ENCODE measurements at regions not wholly inside any gene's neighbourhood (a gene's known extent, or its start where the extent isn't known, plus 50 kb on each side); places are given as distances from the start of the nearest gene placed in this dataset.

GRCh38 chr18:42137693-42138375, 182.8 kb downstream of the PIK3C3 start:
- H3K4me3 ChIP-seq (ENCODE audit: low read length): no peak overlapping the region
- H3K36me3 ChIP-seq (ENCODE audit: control insufficient read depth, insufficient read depth, low read length, severe bottlenecking): no peaks in the 10 kb centered on the region
- H3K27me3 ChIP-seq (replicated peaks; ENCODE audit: control insufficient read depth, insufficient read depth, low read length): no peaks in the 10 kb centered on the region
- H3K9me3 ChIP-seq (ENCODE audit: control insufficient read depth, low read length): peaks cover 10% of the 10 kb centered on the region
- no peak for DNase-seq (ENCODE audit: low read depth)
- no peak overlapping the region for H3K9ac ChIP-seq (ENCODE audit: low read length)
- H3K4me1 ChIP-seq (ENCODE audit: control insufficient read depth, insufficient read depth, low read length): no peaks in the 10 kb centered on the region

- Histone ChIP-seq H3K4me3 (ENCODE audit: low read length) (no peak overlapping the region), H3K9me3 (ENCODE audit: control insufficient read depth, low read length) (peaks cover 17% of the 10 kb centered on the region), H3K36me3 (ENCODE audit: control insufficient read depth, insufficient read depth, low read length, severe bottlenecking) (no peaks in the 10 kb centered on the region), H3K4me1 (ENCODE audit: control insufficient read depth, insufficient read depth, low read length) (no peaks in the 10 kb centered on the region), H3K27me3 (replicated peaks; ENCODE audit: control insufficient read depth, insufficient read depth, low read length) (no peaks in the 10 kb centered on the region), H3K9ac (ENCODE audit: low read length) (no peak overlapping the region)
- no peak for DNase-seq (ENCODE audit: low read depth)
These were observed 186.4 kb downstream of the PIK3C3 start for GRCh38 chr18:42141439-42141838.

- no peaks in the 10 kb centered on the region for H3K36me3 ChIP-seq (ENCODE audit: control insufficient read depth, insufficient read depth, low read length, severe bottlenecking)
- no peaks in the 10 kb centered on the region for H3K4me1 ChIP-seq (ENCODE audit: control insufficient read depth, insufficient read depth, low read length)
- H3K27me3 ChIP-seq (replicated peaks; ENCODE audit: control insufficient read depth, insufficient read depth, low read length): no peaks in the 10 kb centered on the region
- no peaks in the 10 kb centered on the region for H3K9me3 ChIP-seq (ENCODE audit: control insufficient read depth, low read length)
- H3K4me3 ChIP-seq (ENCODE audit: low read length): no peak overlapping the region
- no peak for DNase-seq (ENCODE audit: low read depth)
- no peak overlapping the region for H3K9ac ChIP-seq (ENCODE audit: low read length)
These were observed 200.0 kb downstream of the PIK3C3 start for GRCh38 chr18:42155024-42155423.

- no peaks in the 10 kb centered on the region for H3K27me3 ChIP-seq (replicated peaks; ENCODE audit: control insufficient read depth, insufficient read depth, low read length)
- H3K9me3 ChIP-seq (ENCODE audit: control insufficient read depth, low read length): no peaks in the 10 kb centered on the region
- no peak overlapping the region for H3K9ac ChIP-seq (ENCODE audit: low read length)
- H3K4me3 ChIP-seq (ENCODE audit: low read length): no peak overlapping the region
- no peak for DNase-seq (ENCODE audit: low read depth)
- no peaks in the 10 kb centered on the region for H3K4me1 ChIP-seq (ENCODE audit: control insufficient read depth, insufficient read depth, low read length)
- H3K36me3 ChIP-seq (ENCODE audit: control insufficient read depth, insufficient read depth, low read length, severe bottlenecking): no peaks in the 10 kb centered on the region
These were observed 201.2 kb downstream of the PIK3C3 start for GRCh38 chr18:42156281-42156680.

DNA sequence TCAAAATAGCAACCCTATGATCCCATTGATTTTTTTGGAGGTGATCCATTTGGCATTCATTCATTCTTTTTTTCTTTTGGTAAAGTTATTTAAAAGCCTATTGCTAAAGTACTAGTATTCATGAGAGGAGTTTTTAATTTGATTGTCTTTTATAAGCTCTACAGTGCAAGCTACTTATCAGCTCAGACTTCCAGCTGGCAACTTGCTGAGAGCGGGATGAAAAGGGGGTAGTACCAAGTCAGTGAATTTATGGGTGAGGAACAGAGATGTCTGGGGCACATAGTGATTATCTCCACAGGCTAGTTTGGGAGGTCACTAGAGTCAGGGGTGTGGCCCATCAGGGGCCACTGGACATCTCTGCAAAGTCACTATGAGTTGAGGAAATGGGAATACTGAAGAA, 202.4 kb downstream of the PIK3C3 start:
- no peaks in the 10 kb centered on the region for H3K27me3 ChIP-seq (replicated peaks; ENCODE audit: control insufficient read depth, insufficient read depth, low read length)
- H3K4me3 ChIP-seq (ENCODE audit: low read length): no peak overlapping the region
- H3K36me3 ChIP-seq (ENCODE audit: control insufficient read depth, insufficient read depth, low read length, severe bottlenecking): no peaks in the 10 kb centered on the region
- H3K9ac ChIP-seq (ENCODE audit: low read length): no peak overlapping the region
- no peaks in the 10 kb centered on the region for H3K9me3 ChIP-seq (ENCODE audit: control insufficient read depth, low read length)
- H3K4me1 ChIP-seq (ENCODE audit: control insufficient read depth, insufficient read depth, low read length): no peaks in the 10 kb centered on the region
- no peak for DNase-seq (ENCODE audit: low read depth)

- Histone ChIP-seq H3K27me3 (replicated peaks; ENCODE audit: control insufficient read depth, insufficient read depth, low read length) (no peaks in the 10 kb centered on the region), H3K4me1 (ENCODE audit: control insufficient read depth, insufficient read depth, low read length) (no peaks in the 10 kb centered on the region), H3K36me3 (ENCODE audit: control insufficient read depth, insufficient read depth, low read length, severe bottlenecking) (no peaks in the 10 kb centered on the region), H3K4me3 (ENCODE audit: low read length) (no peak overlapping the region), H3K9ac (ENCODE audit: low read length) (no peak overlapping the region), H3K9me3 (ENCODE audit: control insufficient read depth, low read length) (no peaks in the 10 kb centered on the region)
- DNase-seq (ENCODE audit: low read depth): no peak
These were observed 202.8 kb downstream of the PIK3C3 start for GRCh38 chr18:42157878-42158277.

DNA sequence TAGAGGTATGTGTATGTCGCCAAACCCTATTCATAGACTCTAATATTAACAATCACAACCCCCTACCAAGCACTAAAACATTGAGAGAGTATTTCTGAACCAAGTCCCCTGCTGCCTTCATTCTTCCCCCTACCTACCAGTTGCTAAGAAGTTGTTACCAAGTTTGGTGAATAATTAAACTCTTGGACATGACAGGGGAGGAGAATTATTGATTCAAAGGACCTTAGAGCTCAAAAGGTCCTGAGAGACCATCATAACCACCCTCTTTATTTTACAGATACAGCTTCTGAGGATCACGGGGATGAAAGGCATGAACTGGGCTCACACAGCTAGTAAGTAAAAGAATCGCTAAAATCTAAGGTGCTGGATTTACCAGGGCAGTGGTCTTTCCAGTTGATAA, 204.1 kb downstream of the PIK3C3 start:
- Histone ChIP-seq H3K9ac (ENCODE audit: low read length) (no peak overlapping the region), H3K36me3 (ENCODE audit: control insufficient read depth, insufficient read depth, low read length, severe bottlenecking) (no peaks in the 10 kb centered on the region), H3K9me3 (ENCODE audit: control insufficient read depth, low read length) (no peaks in the 10 kb centered on the region), H3K4me3 (ENCODE audit: low read length) (no peak overlapping the region), H3K27me3 (replicated peaks; ENCODE audit: control insufficient read depth, insufficient read depth, low read length) (no peaks in the 10 kb centered on the region), H3K4me1 (ENCODE audit: control insufficient read depth, insufficient read depth, low read length) (no peaks in the 10 kb centered on the region)
- no peak for DNase-seq (ENCODE audit: low read depth)

- no peaks in the 10 kb centered on the region for H3K9me3 ChIP-seq (ENCODE audit: control insufficient read depth, low read length)
- no peaks in the 10 kb centered on the region for H3K4me1 ChIP-seq (ENCODE audit: control insufficient read depth, insufficient read depth, low read length)
- H3K27me3 ChIP-seq (replicated peaks; ENCODE audit: control insufficient read depth, insufficient read depth, low read length): no peaks in the 10 kb centered on the region
- H3K9ac ChIP-seq (ENCODE audit: low read length): no peak overlapping the region
- DNase-seq (ENCODE audit: low read depth): no peak
- no peaks in the 10 kb centered on the region for H3K36me3 ChIP-seq (ENCODE audit: control insufficient read depth, insufficient read depth, low read length, severe bottlenecking)
- no peak overlapping the region for H3K4me3 ChIP-seq (ENCODE audit: low read length)
These were observed 208.3 kb downstream of the PIK3C3 start for GRCh38 chr18:42163321-42163720.

DNA sequence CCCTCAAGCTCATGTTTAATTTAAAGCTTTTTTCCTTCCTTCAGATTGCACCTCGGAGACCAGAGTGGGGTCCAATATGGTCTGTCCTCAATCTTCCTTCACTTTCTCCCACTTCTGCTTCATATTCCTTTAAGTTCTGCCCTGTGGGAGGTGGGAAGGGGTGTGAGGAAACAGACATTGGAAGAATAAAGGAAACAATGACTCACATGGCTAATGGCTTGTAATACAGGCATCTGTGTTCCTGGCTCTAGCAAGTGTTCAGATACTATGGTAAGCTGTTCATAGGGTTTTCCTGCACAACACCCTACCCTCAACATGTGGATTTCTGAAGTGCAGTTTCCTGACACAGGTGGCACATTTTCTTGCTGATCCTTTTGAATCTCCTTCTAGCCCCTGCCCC, 209.5 kb downstream of the PIK3C3 start:
- Histone ChIP-seq H3K4me3 (ENCODE audit: low read length) (no peak overlapping the region), H3K4me1 (ENCODE audit: control insufficient read depth, insufficient read depth, low read length) (no peaks in the 10 kb centered on the region), H3K36me3 (ENCODE audit: control insufficient read depth, insufficient read depth, low read length, severe bottlenecking) (no peaks in the 10 kb centered on the region), H3K9me3 (ENCODE audit: control insufficient read depth, low read length) (no peaks in the 10 kb centered on the region), H3K9ac (ENCODE audit: low read length) (no peak overlapping the region), H3K27me3 (replicated peaks; ENCODE audit: control insufficient read depth, insufficient read depth, low read length) (no peaks in the 10 kb centered on the region)
- DNase-seq (ENCODE audit: low read depth): no peak

DNA sequence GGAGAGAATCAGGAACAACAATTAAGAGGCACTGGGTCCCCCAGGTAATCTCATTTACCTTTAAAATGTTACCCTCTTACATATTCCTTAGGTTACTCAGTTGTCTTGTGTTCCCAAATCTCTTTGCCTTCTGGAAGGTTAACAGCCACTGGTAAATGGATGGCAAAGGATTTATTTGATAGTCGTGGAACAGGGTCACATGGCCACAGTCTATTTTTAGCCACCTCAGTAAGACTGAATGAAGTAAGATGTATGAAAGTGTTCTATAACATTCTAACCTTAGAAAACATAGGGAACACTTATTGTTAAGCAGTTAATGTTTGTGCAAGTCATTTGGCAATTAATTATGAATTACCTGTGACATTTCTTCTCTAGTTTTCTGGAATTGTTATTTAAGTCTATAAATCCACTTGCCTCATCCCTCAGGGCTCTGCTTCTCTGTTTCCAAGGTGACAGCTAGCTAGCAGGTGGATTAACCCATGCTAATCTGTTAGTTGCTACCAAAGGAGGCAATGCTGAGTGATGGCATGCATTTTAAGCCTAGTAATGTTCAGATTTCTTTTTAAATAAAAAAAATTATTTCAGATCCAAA, 211.0 kb downstream of the PIK3C3 start:
- no peak overlapping the region for H3K4me3 ChIP-seq (ENCODE audit: low read length)
- H3K27me3 ChIP-seq (replicated peaks; ENCODE audit: control insufficient read depth, insufficient read depth, low read length): no peaks in the 10 kb centered on the region
- no peak for DNase-seq (ENCODE audit: low read depth)
- H3K9ac ChIP-seq (ENCODE audit: low read length): no peak overlapping the region
- H3K9me3 ChIP-seq (ENCODE audit: control insufficient read depth, low read length): no peaks in the 10 kb centered on the region
- no peaks in the 10 kb centered on the region for H3K4me1 ChIP-seq (ENCODE audit: control insufficient read depth, insufficient read depth, low read length)
- no peaks in the 10 kb centered on the region for H3K36me3 ChIP-seq (ENCODE audit: control insufficient read depth, insufficient read depth, low read length, severe bottlenecking)

GRCh38 chr18:42168487-42168886, 213.5 kb downstream of the PIK3C3 start:
- Histone ChIP-seq H3K9ac (ENCODE audit: low read length) (no peak overlapping the region), H3K36me3 (ENCODE audit: control insufficient read depth, insufficient read depth, low read length, severe bottlenecking) (no peaks in the 10 kb centered on the region), H3K27me3 (replicated peaks; ENCODE audit: control insufficient read depth, insufficient read depth, low read length) (no peaks in the 10 kb centered on the region), H3K4me3 (ENCODE audit: low read length) (no peak overlapping the region), H3K4me1 (ENCODE audit: control insufficient read depth, insufficient read depth, low read length) (no peaks in the 10 kb centered on the region), H3K9me3 (ENCODE audit: control insufficient read depth, low read length) (no peaks in the 10 kb centered on the region)
- DNase-seq (ENCODE audit: low read depth): no peak

GRCh38 chr18:42168907-42169306, 213.9 kb downstream of the PIK3C3 start:
- H3K9ac ChIP-seq (ENCODE audit: low read length): no peak overlapping the region
- H3K4me3 ChIP-seq (ENCODE audit: low read length): no peak overlapping the region
- no peaks in the 10 kb centered on the region for H3K36me3 ChIP-seq (ENCODE audit: control insufficient read depth, insufficient read depth, low read length, severe bottlenecking)
- no peaks in the 10 kb centered on the region for H3K4me1 ChIP-seq (ENCODE audit: control insufficient read depth, insufficient read depth, low read length)
- H3K27me3 ChIP-seq (replicated peaks; ENCODE audit: control insufficient read depth, insufficient read depth, low read length): no peaks in the 10 kb centered on the region
- H3K9me3 ChIP-seq (ENCODE audit: control insufficient read depth, low read length): no peaks in the 10 kb centered on the region
- DNase-seq (ENCODE audit: low read depth): no peak
